Amygdala (tissue), 56 donors: ENCODE measurements at regions not wholly inside any gene's neighbourhood (a gene's known extent, or its start where the extent isn't known, plus 50 kb on each side); places are given as distances from the start of the nearest gene placed in this dataset.

Experiments used
- DNase-seq, 56 donors: peaks; one replicate each; lab custom pipeline; 2025; lab: John Stamatoyannopoulos, UW

DNA sequence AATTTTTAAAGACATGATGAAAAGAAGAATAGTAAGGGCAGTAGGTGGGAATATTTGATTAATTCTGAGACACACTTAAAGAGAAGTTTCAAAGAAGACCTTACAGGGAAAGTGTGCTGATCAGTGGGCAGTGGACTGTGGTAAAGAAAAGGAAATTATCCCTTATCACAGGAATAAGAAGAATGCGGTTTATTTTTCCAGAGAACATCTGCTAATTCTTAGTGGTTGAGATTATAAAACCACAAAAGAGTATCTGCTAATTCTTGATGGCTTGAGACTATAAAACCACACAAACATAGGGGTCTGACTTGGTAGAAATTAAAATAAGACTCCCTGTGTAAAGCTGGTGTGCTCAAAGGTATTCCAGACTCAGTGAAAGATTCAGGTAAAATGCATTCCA is 60.0 kb upstream of the KCTD3 start:
- no peak for DNase-seq

DNA sequence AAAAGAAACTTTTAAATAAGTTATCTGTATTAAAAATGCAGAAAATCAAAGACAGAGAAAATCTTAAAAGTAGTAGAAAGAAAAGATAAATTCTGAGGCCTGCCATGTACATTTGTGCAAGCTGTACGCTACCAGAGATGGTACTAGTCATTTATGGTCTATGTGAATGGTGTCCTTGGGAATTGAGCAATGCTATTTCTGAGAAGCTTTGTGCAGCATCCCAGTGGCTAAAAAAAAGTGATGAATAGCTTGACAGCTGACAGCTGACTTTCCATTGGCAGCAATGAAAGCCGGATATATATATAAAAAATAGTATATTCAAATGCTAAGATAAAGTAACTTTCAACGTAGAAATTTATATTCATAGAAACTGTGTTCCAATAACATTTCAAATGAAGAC is 58.8 kb upstream of the KCTD3 start:
- no peak for DNase-seq
